Muscle of leg (tissue), 3 donors: ENCODE measurements at regions not wholly inside any gene's neighbourhood (a gene's known extent, or its start where the extent isn't known, plus 50 kb on each side); places are given as distances from the start of the nearest gene placed in this dataset.
A peak's percentile ranks its signal among the peaks of the same experiment; 100 is the strongest.

Experiments used
- DNase-seq: peaks from one replicate; pipeline ENCODE4 v3.0.0; 2013
- H3K27ac ChIP-seq: one replicate; pipeline ENCODE4 v1.5.1; 2013; ENCODE audit warnings: mild to moderate bottlenecking, low read length, control low read depth
- H3K27me3 ChIP-seq: one replicate; pipeline ENCODE4 v1.6.1; 2013; ENCODE audit warnings: low read length; ENCODE audit not compliant: control insufficient read depth, insufficient read depth
- H3K36me3 ChIP-seq: one replicate; pipeline ENCODE4 v1.6.1; 2013; ENCODE audit warnings: low read length; ENCODE audit not compliant: control insufficient read depth, insufficient read depth
- H3K4me1 ChIP-seq: one replicate; pipeline ENCODE4 v1.6.1; 2013; ENCODE audit warnings: low read length; ENCODE audit not compliant: control insufficient read depth, insufficient read depth
- H3K4me3 ChIP-seq: one replicate; pipeline ENCODE4 v1.5.1; 2013; ENCODE audit warnings: low read length, control low read depth
- H3K9me3 ChIP-seq: replicated peaks from 2 replicates; pipeline ENCODE4 v1.6.1; 2013; ENCODE audit warnings: low read depth, low read length; ENCODE audit not compliant: control insufficient read depth
- WGBS: methylation state at CpG from one replicate; pipeline ENCODE4 v1.1.5; 2013; ENCODE audit warnings: missing lambda C conversion rate; ENCODE audit not compliant: insufficient coverage; 5-methylcytosine and 5-hydroxymethylcytosine counted together

DNA sequence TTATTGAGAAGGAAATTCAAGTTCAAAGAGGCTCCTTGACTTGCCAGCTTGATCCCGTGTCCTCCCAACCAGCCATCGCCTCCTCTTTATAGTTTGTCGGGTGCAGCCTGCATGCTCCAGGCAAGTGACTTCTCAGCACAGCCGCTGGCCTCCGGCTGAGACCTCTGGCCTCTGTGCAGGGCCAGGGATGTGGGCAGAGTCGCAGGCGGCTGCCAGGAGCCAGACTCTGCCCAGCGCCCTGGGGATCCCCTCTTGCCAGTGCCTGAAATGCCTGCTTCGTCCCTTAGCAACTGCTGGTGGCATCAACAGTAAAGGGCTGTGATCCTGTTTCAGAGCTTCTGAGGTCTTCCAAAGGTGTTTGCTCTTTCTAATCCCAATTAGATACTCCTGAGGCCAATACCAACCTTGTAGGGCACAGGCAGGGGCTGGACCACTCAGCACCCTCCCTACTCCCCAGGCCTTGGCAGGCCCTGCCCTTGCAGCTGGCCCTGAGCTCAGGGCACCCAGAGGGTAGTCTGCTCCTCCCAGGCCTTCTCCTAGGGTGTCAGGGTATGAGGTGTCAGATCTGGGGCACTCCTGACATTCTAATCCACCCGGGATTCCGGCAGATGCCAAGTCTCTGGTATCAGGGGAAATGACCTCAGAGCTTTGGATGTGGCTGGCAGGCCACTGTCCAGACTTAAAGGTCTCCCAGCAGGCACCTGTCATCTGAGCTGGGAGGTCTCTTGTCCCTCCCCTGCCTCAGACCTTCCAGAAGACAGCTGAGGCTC, 68.0 kb upstream of the SIAH1 start:
- WGBS: 80% methylated on average over 11 of the region's 11 CpGs
- Histone ChIP-seq H3K27ac (no peak overlapping the region), H3K4me3 (no peak overlapping the region), H3K27me3 (no peaks in the 10 kb centered on the region), H3K4me1 (peaks cover 4% of the 10 kb centered on the region), H3K9me3 (no peaks in the 10 kb centered on the region), H3K36me3 (no peaks in the 10 kb centered on the region)
- DNase-seq: peak; percentile 71

DNA sequence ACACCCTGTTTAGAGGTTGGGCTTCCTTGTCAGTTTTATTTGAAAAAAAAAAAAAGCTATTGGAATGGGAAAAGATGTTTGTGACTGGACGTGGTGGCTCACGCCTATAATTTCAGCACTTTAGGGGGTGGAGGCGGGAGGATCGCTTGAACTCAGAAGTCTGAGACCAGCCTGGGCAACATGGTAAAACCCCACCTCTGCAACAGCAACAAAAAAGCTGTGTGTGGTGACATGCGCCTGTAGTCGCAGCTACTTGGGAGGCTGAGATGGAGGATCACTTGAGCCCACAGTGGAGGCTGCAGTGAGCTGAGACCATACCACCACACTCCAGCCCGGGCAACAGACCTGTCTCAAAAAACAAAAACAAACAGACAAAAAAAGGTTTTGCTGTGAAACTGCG, 66.1 kb upstream of the SIAH1 start:
- no peak overlapping the region for H3K4me3 ChIP-seq
- DNase-seq: no peak
- H3K27me3 ChIP-seq: no peaks in the 10 kb centered on the region
- no peak overlapping the region for H3K27ac ChIP-seq
- H3K9me3 ChIP-seq: no peaks in the 10 kb centered on the region
- no CpG with 5 or more reads among the region's 8 CpGs for WGBS
- peaks cover 4% of the 10 kb centered on the region for H3K4me1 ChIP-seq
- H3K36me3 ChIP-seq: no peaks in the 10 kb centered on the region

DNA sequence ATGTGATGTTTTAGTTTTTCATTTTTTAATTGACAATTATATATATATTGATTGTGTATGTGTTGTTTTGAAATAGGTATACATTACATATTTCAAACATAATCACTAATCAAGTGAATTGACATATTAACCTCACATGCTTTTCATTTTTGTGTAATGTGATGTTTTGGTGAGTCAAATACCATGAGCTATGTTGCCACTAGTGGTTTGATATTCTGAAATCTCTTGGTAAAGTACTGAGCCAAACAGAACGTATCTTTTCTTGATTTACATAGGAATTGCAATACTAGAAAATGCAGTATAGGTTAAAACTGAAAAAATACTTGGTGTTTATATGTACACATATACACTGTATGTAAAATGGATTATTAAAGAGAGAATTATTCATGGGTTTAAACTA, 65.2 kb upstream of the SIAH1 start:
- peaks cover 4% of the 10 kb centered on the region for H3K4me1 ChIP-seq
- H3K9me3 ChIP-seq: no peaks in the 10 kb centered on the region
- H3K4me3 ChIP-seq: no peak overlapping the region
- WGBS: no CpG with 5 or more reads among the region's 1 CpG
- no peaks in the 10 kb centered on the region for H3K36me3 ChIP-seq
- no peak for DNase-seq
- H3K27me3 ChIP-seq: no peaks in the 10 kb centered on the region
- no peak overlapping the region for H3K27ac ChIP-seq

DNA sequence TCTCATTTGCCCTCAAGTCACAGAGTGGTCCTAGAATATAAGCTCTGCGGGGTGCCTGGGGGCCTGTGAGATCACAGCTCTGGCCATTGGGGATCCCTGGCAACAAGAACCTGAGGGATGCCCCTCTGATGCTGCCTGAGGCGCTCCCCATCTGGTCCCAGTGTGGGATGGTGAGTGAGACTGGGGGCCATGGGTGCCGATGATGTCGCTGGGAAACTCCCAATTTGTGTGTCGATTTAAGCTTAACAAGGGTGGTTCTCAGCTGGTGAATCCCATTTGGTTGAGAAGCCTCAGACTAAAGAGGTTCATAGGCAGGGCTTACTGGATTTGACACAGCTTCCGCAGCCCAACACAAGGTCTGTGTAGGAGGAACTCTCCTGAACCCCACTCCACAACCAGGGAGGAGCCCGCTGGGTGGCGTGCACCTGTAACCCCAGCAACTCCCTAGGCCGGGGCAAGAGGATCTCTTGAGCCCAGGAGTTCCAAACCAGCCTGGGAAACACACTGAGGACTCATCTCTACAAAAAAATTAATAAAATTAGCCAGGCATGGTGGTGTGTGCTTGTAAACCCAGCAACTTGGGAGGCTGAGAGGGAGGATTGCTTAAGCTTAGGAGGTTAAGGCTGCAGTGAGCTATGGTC, 63.7 kb upstream of the SIAH1 start:
- no peaks in the 10 kb centered on the region for H3K9me3 ChIP-seq
- WGBS: 83% methylated on average over 5 of the region's 9 CpGs
- H3K4me3 ChIP-seq: no peak overlapping the region
- no peak overlapping the region for H3K27ac ChIP-seq
- H3K27me3 ChIP-seq: no peaks in the 10 kb centered on the region
- H3K4me1 ChIP-seq: peaks cover 9% of the 10 kb centered on the region
- H3K36me3 ChIP-seq: no peaks in the 10 kb centered on the region
- DNase-seq: no peak

DNA sequence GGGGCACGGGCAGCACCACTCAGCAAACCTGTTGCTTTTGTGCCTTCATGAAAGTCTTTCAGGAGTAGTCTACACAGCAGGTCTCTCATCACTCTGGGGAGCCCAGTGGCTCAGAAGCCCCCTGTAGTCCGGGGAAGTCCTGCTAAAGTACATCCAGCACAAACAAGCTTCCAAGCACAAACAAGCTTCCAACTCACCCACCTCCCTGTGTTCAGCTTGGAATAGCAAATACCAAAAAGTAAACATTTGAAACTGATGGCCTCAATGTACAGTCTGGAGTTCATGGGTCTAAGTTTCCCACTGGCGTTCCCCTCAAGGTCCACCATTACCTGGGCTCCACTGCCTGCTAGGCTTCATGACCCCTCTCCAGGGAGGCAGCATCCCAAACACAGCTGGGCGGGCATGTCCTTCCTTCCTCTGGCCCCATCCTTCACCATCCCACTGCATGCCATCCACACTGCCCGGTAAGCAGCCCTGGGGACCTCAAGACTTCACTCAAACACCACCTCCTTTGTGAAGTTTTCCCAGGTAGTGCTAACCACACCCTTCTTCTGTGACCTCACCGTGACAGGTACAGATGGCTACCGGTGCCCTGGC, 62.8 kb upstream of the SIAH1 start:
- DNase-seq: no peak

DNA sequence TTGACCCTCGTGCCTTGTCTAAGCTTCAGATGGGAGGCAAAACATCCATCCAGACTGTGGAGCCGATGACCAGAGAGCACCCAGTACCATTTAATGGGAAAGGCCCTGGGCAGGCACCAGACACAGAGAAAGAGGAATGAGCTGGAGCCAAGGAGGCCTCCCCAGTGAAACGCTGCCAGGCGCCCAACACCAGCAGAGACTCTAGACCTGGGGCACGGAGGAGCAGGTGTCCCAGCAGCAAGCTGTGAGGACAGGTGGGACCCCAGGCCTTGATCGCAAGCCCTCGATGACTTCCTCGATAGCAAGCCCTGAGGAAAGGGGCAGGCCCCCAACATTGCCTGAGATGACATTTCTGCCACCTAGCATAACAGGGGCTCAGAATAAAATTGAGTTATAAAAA, 62.2 kb upstream of the SIAH1 start:
- Histone ChIP-seq H3K27me3 (no peaks in the 10 kb centered on the region), H3K36me3 (no peaks in the 10 kb centered on the region), H3K27ac (no peak overlapping the region), H3K4me3 (no peak overlapping the region), H3K4me1 (peaks cover 5% of the 10 kb centered on the region), H3K9me3 (no peaks in the 10 kb centered on the region)
- whole genome bisulfite sequencing: 93% methylated on average over 6 of the region's 8 CpGs
- DNase-seq: no peak

More for the DNA sequence above, 62.8 kb upstream of the SIAH1 start:
- no peaks in the 10 kb centered on the region for H3K9me3 ChIP-seq
- H3K27me3 ChIP-seq: no peaks in the 10 kb centered on the region
- peaks cover 6% of the 10 kb centered on the region for H3K4me1 ChIP-seq
- H3K36me3 ChIP-seq: no peaks in the 10 kb centered on the region
- 65% methylated on average over 4 of the region's 7 CpGs for WGBS
- no peak overlapping the region for H3K27ac ChIP-seq
- no peak overlapping the region for H3K4me3 ChIP-seq

DNA sequence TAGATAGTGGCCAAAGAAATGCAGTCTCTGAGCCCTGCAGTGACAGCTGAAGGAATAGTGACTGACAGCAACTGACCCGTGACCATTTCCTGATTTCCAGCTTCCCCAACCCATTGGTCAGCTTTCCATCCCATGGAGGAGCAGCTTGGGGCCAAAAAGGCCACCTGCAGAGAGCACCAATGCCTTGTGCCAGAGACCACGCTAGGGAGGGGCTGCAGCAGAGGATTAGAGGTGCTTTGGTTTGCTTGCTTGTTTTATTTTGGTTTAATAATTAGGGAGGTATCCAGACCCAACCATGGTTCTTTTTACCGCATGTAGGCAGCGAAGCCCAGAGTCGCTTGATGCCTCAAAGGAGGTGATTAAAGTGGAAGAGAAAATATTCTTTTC, 61.3 kb upstream of the SIAH1 start:
- H3K36me3 ChIP-seq: no peaks in the 10 kb centered on the region
- H3K4me1 ChIP-seq: peaks cover 5% of the 10 kb centered on the region
- H3K27ac ChIP-seq: no peak overlapping the region
- no peaks in the 10 kb centered on the region for H3K9me3 ChIP-seq
- no peak for DNase-seq
- 79% methylated on average over 4 of the region's 5 CpGs for WGBS
- H3K4me3 ChIP-seq: no peak overlapping the region
- no peaks in the 10 kb centered on the region for H3K27me3 ChIP-seq

DNA sequence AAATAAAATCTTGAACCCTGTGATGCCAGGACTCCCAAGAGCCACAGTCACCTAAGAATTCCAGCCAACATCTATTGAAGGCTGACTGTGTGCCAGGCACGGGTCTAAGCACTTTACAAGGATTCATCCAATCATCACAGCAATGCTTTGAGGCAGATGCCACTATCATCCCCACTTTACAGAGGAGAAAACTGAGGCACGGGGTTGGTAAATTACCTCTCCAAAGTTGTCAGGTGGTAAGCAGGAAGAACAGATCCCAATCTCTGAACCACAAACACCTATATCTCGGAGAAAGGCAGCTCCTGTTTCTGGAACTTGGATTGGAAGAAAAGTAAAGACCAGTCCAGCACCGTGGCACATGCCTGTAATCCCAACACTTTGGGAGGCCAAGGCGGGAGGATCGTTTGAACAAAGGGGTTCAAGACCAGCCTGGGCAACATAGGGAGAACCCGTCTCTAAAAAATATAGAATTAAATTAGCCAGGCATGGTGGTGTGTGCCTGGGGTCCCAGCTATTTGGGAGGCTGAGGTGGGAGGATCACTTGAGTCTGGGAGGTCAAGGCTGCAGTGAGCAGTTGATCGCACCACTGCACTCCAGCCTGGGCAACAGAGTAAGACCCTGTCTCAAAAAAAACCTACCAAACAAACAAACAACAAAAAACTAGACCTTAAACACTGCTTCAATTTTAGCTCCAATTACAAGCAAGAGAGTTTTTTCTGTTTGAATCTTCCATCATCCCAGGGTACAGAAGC, 60.7 kb upstream of the SIAH1 start:
- H3K4me1 ChIP-seq: peaks cover 5% of the 10 kb centered on the region
- no peak for DNase-seq
- WGBS: 96% methylated on average over 4 of the region's 8 CpGs
- no peaks in the 10 kb centered on the region for H3K9me3 ChIP-seq
- no peak overlapping the region for H3K4me3 ChIP-seq
- no peaks in the 10 kb centered on the region for H3K36me3 ChIP-seq
- no peak overlapping the region for H3K27ac ChIP-seq
- H3K27me3 ChIP-seq: no peaks in the 10 kb centered on the region

DNA sequence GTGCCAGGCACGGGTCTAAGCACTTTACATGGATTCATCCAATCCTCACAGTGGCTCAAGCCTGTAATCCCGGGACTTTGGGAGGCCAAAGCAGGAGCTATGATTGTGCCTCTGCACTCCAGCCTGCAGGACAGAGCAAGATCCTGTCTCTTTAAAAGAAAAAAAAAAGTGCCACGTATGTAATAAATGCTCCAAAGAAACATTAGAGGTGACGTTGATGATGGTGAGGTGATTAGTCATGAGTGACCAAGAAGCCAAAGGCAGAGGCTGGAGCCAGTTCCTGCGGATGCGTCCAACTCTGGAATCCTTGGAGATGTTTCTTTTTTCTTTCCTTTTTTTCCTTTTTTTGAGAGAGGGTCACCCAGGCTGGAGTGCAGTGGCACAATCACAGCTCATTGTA, 59.4 kb upstream of the SIAH1 start:
- H3K36me3 ChIP-seq: no peaks in the 10 kb centered on the region
- DNase-seq: peak; percentile 44
- 20% methylated on average over 3 of the region's 6 CpGs for WGBS
- peaks cover 5% of the 10 kb centered on the region for H3K4me1 ChIP-seq
- no peaks in the 10 kb centered on the region for H3K27me3 ChIP-seq
- H3K27ac ChIP-seq: peak overlapping the region; percentile 29
- H3K4me3 ChIP-seq: no peak overlapping the region
- no peaks in the 10 kb centered on the region for H3K9me3 ChIP-seq

DNA sequence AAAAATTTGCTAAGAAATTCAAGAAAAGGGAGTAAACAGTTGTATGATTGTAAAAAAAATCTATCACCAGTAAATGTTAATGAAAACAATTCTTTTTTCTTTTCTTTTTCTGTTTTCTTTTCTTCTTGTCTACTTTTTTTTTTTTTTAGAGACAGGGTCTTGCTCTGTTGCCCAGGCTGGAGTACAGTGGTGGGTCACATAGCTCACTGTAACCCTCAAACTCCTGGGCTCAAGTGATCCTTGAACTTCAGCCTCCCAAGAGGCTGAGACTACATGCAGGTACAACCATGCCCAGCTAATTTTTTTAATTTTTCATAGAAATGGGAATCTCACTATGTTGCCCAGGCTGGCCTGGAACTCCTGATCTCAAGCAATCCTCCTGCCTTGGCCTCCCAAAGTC, 57.2 kb upstream of the SIAH1 start:
- H3K9me3 ChIP-seq: no peaks in the 10 kb centered on the region
- H3K4me3 ChIP-seq: no peak overlapping the region
- no peak overlapping the region for H3K27ac ChIP-seq
- no peaks in the 10 kb centered on the region for H3K27me3 ChIP-seq
- no peaks in the 10 kb centered on the region for H3K36me3 ChIP-seq
- DNase-seq: no peak
- peaks cover 5% of the 10 kb centered on the region for H3K4me1 ChIP-seq
